ENCODE measurements at regions not wholly inside any gene's neighbourhood (a gene's known extent, or its start where the extent isn't known, plus 50 kb on each side); places are given as distances from the start of the nearest gene placed in this dataset.

DNA sequence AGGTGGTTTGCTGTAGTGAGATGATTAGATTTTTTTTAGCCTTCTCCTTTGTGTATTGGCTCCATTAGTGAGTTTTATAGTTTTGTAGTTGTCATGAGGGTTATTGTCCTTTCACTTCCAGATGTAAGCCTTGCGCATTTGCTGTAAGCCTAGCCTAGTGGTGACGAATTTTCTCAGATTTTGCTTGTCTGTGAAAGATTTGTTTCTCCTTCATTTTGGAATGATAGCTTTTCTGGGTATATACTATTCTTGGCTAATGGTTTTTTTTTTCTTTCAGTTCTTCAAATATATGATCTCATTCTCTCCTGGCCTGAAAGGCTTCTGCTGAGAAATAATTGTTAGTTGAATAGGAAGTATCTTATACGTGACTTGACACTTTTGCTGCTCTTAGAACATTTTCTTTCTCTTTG, 166.5 kb upstream of the THRB start:
- DNase-seq (ENCODE audit: low spot score), result no peak
- TF ChIP-seq, protein P1, sequence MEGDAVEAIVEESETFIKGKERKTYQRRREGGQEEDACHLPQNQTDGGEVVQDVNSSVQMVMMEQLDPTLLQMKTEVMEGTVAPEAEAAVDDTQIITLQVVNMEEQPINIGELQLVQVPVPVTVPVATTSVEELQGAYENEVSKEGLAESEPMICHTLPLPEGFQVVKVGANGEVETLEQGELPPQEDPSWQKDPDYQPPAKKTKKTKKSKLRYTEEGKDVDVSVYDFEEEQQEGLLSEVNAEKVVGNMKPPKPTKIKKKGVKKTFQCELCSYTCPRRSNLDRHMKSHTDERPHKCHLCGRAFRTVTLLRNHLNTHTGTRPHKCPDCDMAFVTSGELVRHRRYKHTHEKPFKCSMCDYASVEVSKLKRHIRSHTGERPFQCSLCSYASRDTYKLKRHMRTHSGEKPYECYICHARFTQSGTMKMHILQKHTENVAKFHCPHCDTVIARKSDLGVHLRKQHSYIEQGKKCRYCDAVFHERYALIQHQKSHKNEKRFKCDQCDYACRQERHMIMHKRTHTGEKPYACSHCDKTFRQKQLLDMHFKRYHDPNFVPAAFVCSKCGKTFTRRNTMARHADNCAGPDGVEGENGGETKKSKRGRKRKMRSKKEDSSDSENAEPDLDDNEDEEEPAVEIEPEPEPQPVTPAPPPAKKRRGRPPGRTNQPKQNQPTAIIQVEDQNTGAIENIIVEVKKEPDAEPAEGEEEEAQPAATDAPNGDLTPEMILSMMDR (IDR thresholded peaks at IDR 0.05; ENCODE audit: extremely low read depth, missing control alignments), result no peak

DNA sequence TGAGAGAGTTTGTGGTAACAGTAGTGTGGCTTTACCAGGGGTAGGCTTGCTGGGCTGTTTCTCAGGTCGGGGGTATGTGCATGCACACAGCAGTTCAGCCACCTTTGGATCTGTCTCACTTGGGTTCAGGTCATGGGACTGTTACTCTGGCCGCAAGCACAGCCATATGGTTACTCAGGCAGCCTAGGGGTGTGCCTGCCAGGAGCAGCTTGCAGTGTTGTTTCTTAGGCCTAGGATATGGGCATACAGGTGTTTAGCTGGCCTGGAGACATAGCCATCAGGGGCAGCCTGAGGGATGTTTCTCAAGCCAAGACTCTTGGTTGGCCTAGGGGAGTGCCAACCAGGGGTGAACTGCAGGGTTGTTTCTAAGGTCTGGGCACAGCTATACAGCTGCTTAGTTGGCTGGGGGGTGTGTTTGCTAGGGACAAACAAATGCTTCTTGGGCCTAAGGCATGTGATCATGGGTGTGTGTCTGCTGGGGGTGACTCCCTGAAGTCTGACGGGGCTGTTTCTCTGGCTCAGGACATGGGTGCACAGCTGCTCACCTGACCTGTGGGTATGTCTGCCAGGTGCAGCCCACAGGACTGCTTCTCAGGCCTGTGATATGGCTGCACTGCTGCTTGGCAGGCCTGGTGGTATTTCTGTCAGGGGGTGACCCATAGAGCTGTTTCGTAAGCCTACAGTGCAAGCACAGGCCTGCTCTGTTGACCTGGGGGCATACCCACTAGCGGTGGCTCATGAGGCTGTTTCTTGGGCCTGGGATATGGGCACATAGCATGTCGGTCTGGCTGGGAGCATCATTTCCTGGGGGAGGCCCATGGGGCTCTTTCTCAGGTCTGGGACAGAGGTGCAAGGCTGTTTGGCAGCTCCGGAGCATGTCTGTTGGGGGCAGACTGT, 168.0 kb upstream of the THRB start:
- TF ChIP-seq, protein P1 (IDR thresholded peaks at IDR 0.05; ENCODE audit: extremely low read depth, missing control alignments), result no peak
- DNase-seq (ENCODE audit: low spot score), result no peak

DNA sequence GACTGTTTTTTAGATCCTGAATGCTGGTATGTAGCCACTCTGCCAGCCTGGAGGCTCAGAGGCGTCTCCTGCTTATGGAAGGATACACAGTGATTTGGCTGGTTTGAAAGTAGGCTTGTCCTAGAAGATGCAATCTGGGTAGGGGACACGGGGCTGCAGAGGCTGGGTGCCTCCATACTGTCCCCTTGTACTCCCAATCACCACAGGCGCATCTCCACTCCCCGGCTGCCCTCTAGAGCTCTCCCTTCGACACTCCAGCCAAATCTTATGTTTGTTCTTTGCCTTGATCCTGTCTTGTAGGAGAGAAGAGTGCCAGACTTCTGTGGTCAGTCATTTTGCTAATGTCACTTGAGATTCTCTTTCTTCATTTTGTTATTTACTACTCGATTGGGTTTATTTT, 168.8 kb upstream of the THRB start:
- no peak for DNase-seq (ENCODE audit: low spot score)

DNA sequence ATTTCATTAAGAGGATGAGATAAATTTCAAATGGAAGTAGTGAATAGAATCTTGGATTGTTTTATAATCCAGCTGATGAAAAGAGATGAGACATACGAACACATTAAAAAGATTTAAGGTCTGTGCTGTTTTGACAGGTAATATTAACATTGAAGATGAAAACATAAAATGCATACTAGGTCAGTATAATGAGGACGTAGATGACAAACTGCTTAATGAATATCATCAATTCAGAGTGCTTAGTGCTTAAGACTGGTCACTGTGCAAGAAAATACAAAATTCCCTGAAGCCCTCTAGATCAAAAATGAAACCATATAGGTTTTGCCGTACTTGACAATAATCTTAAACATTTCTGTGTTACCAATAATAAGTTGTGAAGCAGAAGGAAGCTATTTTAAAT, 173.4 kb upstream of the THRB start:
- DNase-seq (ENCODE audit: low spot score), result no peak

More for the DNA sequence above, 168.8 kb upstream of the THRB start:
- TF ChIP-seq, protein P1 (IDR thresholded peaks at IDR 0.05; ENCODE audit: extremely low read depth, missing control alignments), result no peak

DNA sequence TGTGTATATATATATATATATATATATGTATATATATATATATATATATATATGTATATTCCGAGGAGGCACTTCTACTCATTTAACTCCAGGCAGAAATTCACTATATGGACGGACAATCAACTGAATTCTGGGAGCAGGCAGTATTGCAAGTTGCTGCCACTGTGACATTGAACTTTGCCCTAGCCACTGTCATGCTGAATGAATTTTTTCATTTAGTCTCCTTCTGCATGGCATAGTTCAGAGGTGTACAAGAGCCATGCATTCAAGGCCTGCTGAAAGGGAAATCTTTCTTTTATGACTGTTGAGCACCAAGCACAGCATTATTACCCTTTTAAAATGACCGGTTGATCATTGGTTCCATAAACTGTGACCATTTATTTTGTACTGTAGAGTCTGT, 176.2 kb upstream of the THRB start:
- TF ChIP-seq, protein P1 (IDR thresholded peaks at IDR 0.05; ENCODE audit: extremely low read depth, missing control alignments), result no peak
- no peak for DNase-seq (ENCODE audit: low spot score)

More for the DNA sequence above, 173.4 kb upstream of the THRB start:
- TF ChIP-seq, protein P1 (IDR thresholded peaks at IDR 0.05; ENCODE audit: extremely low read depth, missing control alignments), result no peak

DNA sequence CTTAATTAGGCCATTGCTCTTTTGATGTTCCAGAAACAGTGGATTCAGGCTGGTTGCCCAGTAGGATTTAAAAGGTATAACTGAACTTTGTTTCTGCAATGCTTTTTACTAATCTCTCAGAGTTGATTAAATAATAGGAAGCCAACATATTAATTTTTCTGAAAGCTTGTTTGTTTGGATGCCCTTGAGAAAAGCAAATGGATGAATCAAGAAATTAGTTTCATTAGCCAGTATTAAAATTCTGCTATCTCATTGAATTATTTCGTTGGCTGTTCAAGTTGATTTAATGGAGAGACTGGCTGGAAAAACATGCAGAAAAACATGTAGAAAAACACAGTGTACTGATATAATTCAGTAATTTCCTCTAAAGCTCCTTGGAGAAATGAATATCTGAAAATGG, 178.9 kb upstream of the THRB start:
- no peak for DNase-seq (ENCODE audit: low spot score)
- TF ChIP-seq, protein P1 (IDR thresholded peaks at IDR 0.05; ENCODE audit: extremely low read depth, missing control alignments), result no peak

DNA sequence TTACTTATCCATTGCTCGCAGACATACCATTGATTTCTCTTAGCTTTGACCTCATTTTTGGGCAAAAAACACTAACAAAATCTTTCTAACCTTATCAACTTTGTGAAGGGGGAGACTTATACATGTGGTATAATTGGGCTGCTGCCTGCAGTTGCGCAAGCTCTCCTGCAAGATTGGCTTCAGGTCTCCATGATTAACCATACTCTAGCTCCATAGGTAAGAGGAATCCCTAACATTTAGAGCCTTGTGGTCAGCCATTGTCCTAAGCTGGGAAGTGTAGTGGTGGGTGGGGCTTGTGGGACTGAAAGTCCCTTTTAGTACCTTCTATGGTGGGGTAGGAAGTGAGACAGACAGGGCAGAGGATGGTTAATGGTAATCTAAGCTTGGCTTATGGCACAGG, 179.6 kb upstream of the THRB start:
- DNase-seq (ENCODE audit: low spot score), result no peak
- TF ChIP-seq, protein P1 (IDR thresholded peaks at IDR 0.05; ENCODE audit: extremely low read depth, missing control alignments), result no peak

Data from GM20000 (cell line).